Left ventricle myocardium superior (tissue), 1 donor: ENCODE measurements at regions not wholly inside any gene's neighbourhood (a gene's known extent, or its start where the extent isn't known, plus 50 kb on each side); places are given as distances from the start of the nearest gene placed in this dataset.
"Not testable (repeated sequence)": the region's sequence is repeated elsewhere in the genome, so short reads cannot be mapped to it uniquely, and the experiment has no call there.

ENCODE experiments used
- ATAC-seq: fragments of 200-7000 bp; cut with Tn5 transposase; one replicate; pipeline ENCODE4 v1.9.1; 2020; ENCODE audit warnings: mild to moderate bottlenecking, moderate library complexity
- DNase-seq: peaks from one replicate; pipeline ENCODE4 v3.0.0-alpha.2; 2020
- intact Hi-C: fragments of 100-400 bp; cut with micrococcal nuclease; formaldehyde crosslinking; loops from one replicate; pipeline ENCODE4 v1.11.0; 2022
- donor health status: DM: no; HTN: yes; CAD: no; lungs with severe emphysema.

GRCh38 chr9:97771641-97772040, 74.5 kb upstream of the XPA start:
- intact Hi-C loops = no loop called here
- no peak for DNase-seq
- no peak for ATAC-seq

- intact Hi-C loops = no loop called here
- DNase-seq (no peak), ATAC-seq (no peak)
These were observed 75.0 kb upstream of the XPA start for GRCh38 chr9:97772145-97772544.

DNA sequence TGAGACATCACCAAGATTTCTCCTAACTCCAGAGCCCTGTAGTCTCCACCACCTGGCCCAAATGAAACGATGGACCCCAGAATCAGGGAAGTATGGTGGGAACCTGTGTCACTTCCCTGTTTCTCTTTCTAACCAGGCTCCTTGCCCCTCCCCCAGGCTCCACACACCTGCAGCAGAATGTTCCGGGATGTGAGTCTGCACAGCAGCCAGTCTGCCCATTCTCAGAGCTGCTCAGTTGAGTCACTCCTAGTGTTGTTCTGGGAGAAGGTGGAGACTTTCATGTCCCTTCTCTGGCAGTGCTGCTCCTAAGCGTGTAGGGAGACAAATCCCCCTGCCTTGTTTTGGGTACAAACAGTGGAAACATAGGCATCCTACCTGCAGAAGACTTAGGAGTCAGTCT, 76.0 kb upstream of the XPA start:
- ATAC-seq (no peak), DNase-seq (no peak)
- intact Hi-C loops = no loop called here

GRCh38 chr9:97773723-97774122, 76.6 kb upstream of the XPA start:
- intact Hi-C loops = no loop called here
- peak; percentile 57 for DNase-seq

GRCh38 chr9:97774673-97775072, 77.5 kb upstream of the XPA start:
- DNase-seq (no peak), ATAC-seq (no peak)
- intact Hi-C loops = no loop called here

More at GRCh38 chr9:97773723-97774122, 76.6 kb upstream of the XPA start:
- peak; percentile 42 for ATAC-seq

GRCh38 chr9:97778740-97779139, 74.3 kb upstream of the FOXE1 start:
- intact Hi-C loops, ATAC-seq, DNase-seq: not testable (repeated sequence)

GRCh38 chr9:97779608-97780007, 73.4 kb upstream of the FOXE1 start:
- intact Hi-C loops = no loop called here
- DNase-seq (no peak), ATAC-seq (no peak)

DNA sequence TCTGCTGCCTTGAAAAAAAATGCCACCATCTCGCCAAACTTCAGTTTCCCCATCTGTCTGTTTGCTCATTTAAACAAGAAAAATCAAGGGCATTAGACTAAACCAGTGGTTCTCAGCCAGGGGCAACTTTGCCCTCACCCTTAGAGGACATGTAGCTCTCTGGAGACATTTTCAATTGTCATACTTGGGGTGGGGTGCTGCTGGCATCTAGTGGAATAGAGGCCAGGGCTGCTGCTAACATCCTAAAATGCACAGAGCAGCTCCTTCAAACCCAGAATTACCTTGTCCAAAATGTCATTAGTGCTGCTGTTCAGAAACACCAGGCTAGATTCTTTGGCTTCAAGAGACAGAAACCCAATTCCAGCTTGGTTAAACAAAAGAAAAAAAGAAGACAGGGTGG, 71.1 kb upstream of the FOXE1 start:
- ATAC-seq (no peak), DNase-seq (no peak)
- intact Hi-C loops = no loop called here

GRCh38 chr9:97786341-97786740, 66.7 kb upstream of the FOXE1 start:
- intact Hi-C loops = no loop called here
- ATAC-seq = no peak
- no peak for DNase-seq

DNA sequence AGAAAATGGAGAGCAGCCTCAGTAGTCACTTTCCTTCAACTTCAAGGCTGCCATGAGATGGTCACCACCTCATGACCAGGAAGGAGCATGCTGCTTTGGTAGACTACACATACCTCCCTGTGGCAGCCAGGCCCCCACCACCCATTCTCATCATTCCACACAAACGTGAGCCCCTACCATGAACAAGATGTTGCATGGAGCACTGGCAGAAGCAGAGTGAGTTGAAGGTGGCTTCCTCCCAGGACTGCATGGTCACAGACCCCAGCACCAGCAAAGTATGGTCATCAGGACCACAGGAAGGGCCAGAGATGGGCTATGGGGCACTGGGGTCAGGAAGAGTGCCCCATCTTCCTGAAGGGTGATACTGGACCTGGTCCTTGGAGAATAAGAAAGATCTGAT, 65.5 kb upstream of the FOXE1 start:
- no peak for DNase-seq
- intact Hi-C loops = no loop called here
- ATAC-seq = no peak

DNA sequence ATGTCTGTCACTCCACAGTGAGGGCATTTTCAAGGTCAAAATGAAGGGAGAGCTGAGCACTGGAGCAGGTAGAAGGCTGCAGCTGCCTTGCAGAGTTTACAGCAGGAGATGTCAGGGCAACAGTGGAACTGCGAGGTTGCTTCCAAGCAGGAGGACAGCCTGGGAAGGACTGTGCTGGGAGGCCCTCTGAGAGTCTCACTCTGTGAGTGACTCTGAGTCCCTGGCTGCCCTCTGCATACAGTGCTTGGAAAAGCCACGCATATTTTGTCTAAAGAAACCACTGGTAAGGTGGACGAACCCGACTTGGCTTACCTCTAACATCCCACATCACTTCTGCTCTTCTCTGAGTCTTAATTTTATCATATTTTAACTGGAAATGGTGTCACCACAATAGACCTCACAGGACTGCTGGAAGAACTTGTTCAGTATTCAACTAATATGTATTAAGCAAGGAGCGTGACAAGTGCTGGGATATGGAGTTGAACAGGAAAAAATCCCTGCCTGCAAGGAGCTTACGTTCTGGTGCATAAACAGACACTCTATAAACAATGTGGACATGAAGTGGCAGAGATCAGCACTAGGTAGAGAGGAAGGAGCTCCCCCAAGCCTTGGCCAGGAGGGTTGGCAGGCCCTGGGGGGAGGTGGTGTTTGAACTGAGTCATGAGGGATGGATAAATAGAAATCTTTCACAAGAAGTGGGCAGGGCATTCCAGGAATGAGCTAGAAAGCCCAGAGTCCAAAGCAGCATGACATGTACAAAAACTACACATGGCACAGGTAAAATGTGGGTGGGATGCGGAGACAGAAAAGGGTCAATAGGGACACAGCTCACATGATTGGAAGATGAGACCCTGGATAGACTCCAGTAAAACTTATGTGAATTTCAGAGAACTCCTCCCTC, 64.0 kb upstream of the FOXE1 start:
- ATAC-seq (no peak), DNase-seq (no peak)
- intact Hi-C loops = no loop called here

GRCh38 chr9:97790542-97790941, 62.5 kb upstream of the FOXE1 start:
- no peak for DNase-seq
- intact Hi-C loops = no loop called here
- no peak for ATAC-seq

DNA sequence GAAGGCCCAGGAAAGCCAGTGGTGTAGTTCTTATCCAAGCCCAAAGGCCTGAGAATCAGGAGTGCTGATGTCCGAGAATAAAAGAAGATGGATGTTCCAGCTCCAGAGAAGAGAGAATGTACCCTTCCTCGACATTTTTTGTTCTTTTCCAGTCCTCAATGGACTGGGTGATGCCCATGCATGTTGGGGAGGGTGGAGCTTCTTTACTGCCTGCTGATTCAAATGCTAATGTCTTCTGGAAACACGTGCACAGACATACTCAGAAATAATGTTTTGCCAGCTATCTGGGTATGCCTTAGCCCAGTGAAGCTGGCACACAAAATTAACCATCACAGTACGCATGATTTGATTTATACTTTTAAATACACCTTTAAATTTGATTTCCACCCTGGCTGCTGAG, 61.5 kb upstream of the FOXE1 start:
- no peak for DNase-seq
- intact Hi-C loops = no loop called here

GRCh38 chr9:97793067-97793466, 60.0 kb upstream of the FOXE1 start:
- intact Hi-C loops = no loop called here
- DNase-seq (no peak), ATAC-seq (no peak)

More for the DNA sequence above, 61.5 kb upstream of the FOXE1 start:
- ATAC-seq = no peak

GRCh38 chr9:97794666-97795065, 58.4 kb upstream of the FOXE1 start:
- intact Hi-C loops = no loop called here

GRCh38 chr9:97796176-97796575, 56.9 kb upstream of the FOXE1 start:
- DNase-seq, intact Hi-C loops, ATAC-seq: not testable (repeated sequence)

More at GRCh38 chr9:97794666-97795065, 58.4 kb upstream of the FOXE1 start:
- DNase-seq (no peak), ATAC-seq (no peak)

DNA sequence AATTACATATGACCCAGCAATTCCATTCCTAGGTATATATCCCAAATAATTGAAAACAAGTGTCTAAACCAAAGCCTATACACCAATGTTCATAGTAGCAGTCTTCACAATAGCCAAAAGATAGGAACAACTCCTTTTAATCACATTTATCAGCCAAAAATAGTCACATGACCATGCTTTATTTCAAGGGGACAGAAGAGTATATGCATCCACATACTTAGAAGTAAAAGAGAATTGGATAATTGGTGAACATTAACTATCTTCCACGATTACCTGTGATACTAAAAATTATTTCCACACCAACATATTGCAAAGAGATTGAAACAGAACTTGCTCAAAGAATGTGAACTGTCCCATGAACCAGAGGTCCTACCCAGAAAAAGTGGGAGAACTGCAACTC, 51.8 kb upstream of the FOXE1 start:
- DNase-seq (no peak), ATAC-seq (no peak)
- intact Hi-C loops = no loop called here

- ATAC-seq (no peak), DNase-seq (no peak)
- intact Hi-C loops = no loop called here
These were observed 50.8 kb upstream of the FOXE1 start for GRCh38 chr9:97802276-97802675.

- intact Hi-C loops = no loop called here
- DNase-seq (peak; percentile 84), ATAC-seq (peak; percentile 98)
These were observed 49.6 kb upstream of the FOXE1 start for GRCh38 chr9:97803167-97804058.
